ENCODE measurements at regions not wholly inside any gene's neighbourhood (a gene's known extent, or its start where the extent isn't known, plus 50 kb on each side); places are given as distances from the start of the nearest gene placed in this dataset.

- DNase-seq: no peak
- Histone ChIP-seq H3K4me1 (ENCODE audit: insufficient read depth, low read length) (no peaks in the 10 kb centered on the region), H3K27me3 (ENCODE audit: insufficient read depth, low read length, poor library complexity, severe bottlenecking) (no peaks in the 10 kb centered on the region), H3K9me3 (ENCODE audit: low read length) (no peaks in the 10 kb centered on the region), H3K4me3 (ENCODE audit: low read length) (no peak overlapping the region), H3K27ac (ENCODE audit: low read depth, low read length) (no peak overlapping the region), H3K36me3 (ENCODE audit: insufficient read depth, low read length) (no peaks in the 10 kb centered on the region)
- no peaks in the 10 kb centered on the region for H3K36me3 Mint-ChIP-seq
- POLR2A ChIA-PET: no interaction called here
- no peak overlapping the region for H3K4me3 Mint-ChIP-seq
- no peak overlapping the region for H3K27ac Mint-ChIP-seq
- CTCF ChIA-PET: no interaction called here
- H3K9me3 Mint-ChIP-seq: peaks cover 2 to 37% (median 9%) of the 10 kb centered on the region in 5 donors
- H3K4me1 Mint-ChIP-seq: no peaks in the 10 kb centered on the region
- no peaks in the 10 kb centered on the region for H3K27me3 Mint-ChIP-seq
Measured at GRCh38 chr7:80313067-80313626, 178.5 kb downstream of the GNAI1 start.

GRCh38 chr7:80312139-80312661 is 177.6 kb downstream of the GNAI1 start:
- Histone ChIP-seq H3K9me3 (ENCODE audit: low read length) (no peaks in the 10 kb centered on the region), H3K27ac (ENCODE audit: low read depth, low read length) (no peak overlapping the region), H3K36me3 (ENCODE audit: insufficient read depth, low read length) (no peaks in the 10 kb centered on the region), H3K4me3 (ENCODE audit: low read length) (no peak overlapping the region), H3K27me3 (ENCODE audit: insufficient read depth, low read length, poor library complexity, severe bottlenecking) (no peaks in the 10 kb centered on the region), H3K4me1 (ENCODE audit: insufficient read depth, low read length) (no peaks in the 10 kb centered on the region)
- POLR2A ChIA-PET: no interaction called here
- H3K4me1 Mint-ChIP-seq: no peaks in the 10 kb centered on the region
- H3K27me3 Mint-ChIP-seq: no peaks in the 10 kb centered on the region
- H3K27ac Mint-ChIP-seq: no peak overlapping the region
- peaks cover 2 to 31% (median 9%) of the 10 kb centered on the region in 5 donors for H3K9me3 Mint-ChIP-seq
- DNase-seq: peak in 1 of 5 donors; percentile 53
- H3K36me3 Mint-ChIP-seq: no peaks in the 10 kb centered on the region
- peak overlapping the region in 1 of 7 donors; percentile 9 for H3K4me3 Mint-ChIP-seq
- CTCF ChIA-PET: no interaction called here

- POLR2A ChIA-PET: no interaction called here
- CTCF ChIA-PET: no interaction called here
Measured at GRCh38 chr7:80311313-80311712, 176.7 kb downstream of the GNAI1 start.

GRCh38 chr7:80309971-80310549 is 175.4 kb downstream of the GNAI1 start:
- Mint-ChIP-seq H3K36me3 (no peaks in the 10 kb centered on the region), H3K27ac (no peak overlapping the region), H3K4me1 (no peaks in the 10 kb centered on the region), H3K4me3 (no peak overlapping the region), H3K9me3 (peaks cover 2 to 32% (median 12%) of the 10 kb centered on the region in 5 donors), H3K27me3 (no peaks in the 10 kb centered on the region)
- H3K9me3 ChIP-seq (ENCODE audit: low read length): no peaks in the 10 kb centered on the region
- H3K27me3 ChIP-seq (ENCODE audit: insufficient read depth, low read length, poor library complexity, severe bottlenecking): no peaks in the 10 kb centered on the region
- H3K27ac ChIP-seq (ENCODE audit: low read depth, low read length): no peak overlapping the region
- CTCF ChIA-PET: no interaction called here
- peak in 1 of 5 donors; percentile 21 for DNase-seq
- no peaks in the 10 kb centered on the region for H3K4me1 ChIP-seq (ENCODE audit: insufficient read depth, low read length)
- POLR2A ChIA-PET: no interaction called here
- H3K4me3 ChIP-seq (ENCODE audit: low read length): no peak overlapping the region
- H3K36me3 ChIP-seq (ENCODE audit: insufficient read depth, low read length): no peaks in the 10 kb centered on the region

More at GRCh38 chr7:80311313-80311712, 176.7 kb downstream of the GNAI1 start:
- H3K27ac ChIP-seq (ENCODE audit: low read depth, low read length): no peak overlapping the region
- no peaks in the 10 kb centered on the region for H3K4me1 ChIP-seq (ENCODE audit: insufficient read depth, low read length)
- Mint-ChIP-seq H3K9me3 (peaks cover 2 to 27% (median 12%) of the 10 kb centered on the region in 5 donors), H3K27ac (no peak overlapping the region), H3K4me1 (no peaks in the 10 kb centered on the region), H3K36me3 (no peaks in the 10 kb centered on the region), H3K4me3 (no peak overlapping the region), H3K27me3 (no peaks in the 10 kb centered on the region)
- no peaks in the 10 kb centered on the region for H3K27me3 ChIP-seq (ENCODE audit: insufficient read depth, low read length, poor library complexity, severe bottlenecking)
- DNase-seq: no peak
- H3K9me3 ChIP-seq (ENCODE audit: low read length): no peaks in the 10 kb centered on the region
- H3K4me3 ChIP-seq (ENCODE audit: low read length): no peak overlapping the region
- H3K36me3 ChIP-seq (ENCODE audit: insufficient read depth, low read length): no peaks in the 10 kb centered on the region

GRCh38 chr7:80309377-80309776 is 174.7 kb downstream of the GNAI1 start:
- no peaks in the 10 kb centered on the region for H3K9me3 ChIP-seq (ENCODE audit: low read length)
- ChIA-PET POLR2A (no interaction called here), CTCF (no interaction called here)
- Mint-ChIP-seq H3K4me1 (no peaks in the 10 kb centered on the region), H3K4me3 (no peak overlapping the region), H3K27ac (no peak overlapping the region), H3K9me3 (peaks cover 2 to 35% (median 14%) of the 10 kb centered on the region in 5 donors), H3K36me3 (no peaks in the 10 kb centered on the region), H3K27me3 (no peaks in the 10 kb centered on the region)
- no peak for DNase-seq
- no peaks in the 10 kb centered on the region for H3K4me1 ChIP-seq (ENCODE audit: insufficient read depth, low read length)
- H3K4me3 ChIP-seq (ENCODE audit: low read length): no peak overlapping the region
- H3K27me3 ChIP-seq (ENCODE audit: insufficient read depth, low read length, poor library complexity, severe bottlenecking): no peaks in the 10 kb centered on the region
- H3K36me3 ChIP-seq (ENCODE audit: insufficient read depth, low read length): no peaks in the 10 kb centered on the region
- no peak overlapping the region for H3K27ac ChIP-seq (ENCODE audit: low read depth, low read length)

GRCh38 chr7:80307227-80307856 is 172.7 kb downstream of the GNAI1 start:
- Histone ChIP-seq H3K27me3 (ENCODE audit: insufficient read depth, low read length, poor library complexity, severe bottlenecking) (no peaks in the 10 kb centered on the region), H3K4me3 (ENCODE audit: low read length) (no peak overlapping the region), H3K9me3 (ENCODE audit: low read length) (no peaks in the 10 kb centered on the region), H3K27ac (ENCODE audit: low read depth, low read length) (no peak overlapping the region), H3K4me1 (ENCODE audit: insufficient read depth, low read length) (no peaks in the 10 kb centered on the region), H3K36me3 (ENCODE audit: insufficient read depth, low read length) (no peaks in the 10 kb centered on the region)
- peaks cover 0 to 2% (median 0%) of the 10 kb centered on the region in 3 donors for H3K36me3 Mint-ChIP-seq
- H3K27ac Mint-ChIP-seq: no peak overlapping the region
- H3K4me3 Mint-ChIP-seq: no peak overlapping the region
- POLR2A ChIA-PET: no interaction called here
- peaks cover 0 to 35% (median 7%) of the 10 kb centered on the region in 5 donors for H3K9me3 Mint-ChIP-seq
- H3K4me1 Mint-ChIP-seq: no peaks in the 10 kb centered on the region
- CTCF ChIA-PET: no interaction called here
- DNase-seq: no peak
- no peaks in the 10 kb centered on the region for H3K27me3 Mint-ChIP-seq

GRCh38 chr7:80303315-80303714 is 168.7 kb downstream of the GNAI1 start:
- H3K36me3 Mint-ChIP-seq: peaks cover 0 to 2% (median 0%) of the 10 kb centered on the region in 3 donors
- CTCF ChIA-PET: no interaction called here
- H3K27ac Mint-ChIP-seq: no peak overlapping the region
- H3K4me1 Mint-ChIP-seq: no peaks in the 10 kb centered on the region
- no peak overlapping the region for H3K4me3 ChIP-seq (ENCODE audit: low read length)
- no peak for DNase-seq
- H3K9me3 ChIP-seq (ENCODE audit: low read length): no peaks in the 10 kb centered on the region
- no peak overlapping the region for H3K27ac ChIP-seq (ENCODE audit: low read depth, low read length)
- H3K36me3 ChIP-seq (ENCODE audit: insufficient read depth, low read length): no peaks in the 10 kb centered on the region
- no peaks in the 10 kb centered on the region for H3K4me1 ChIP-seq (ENCODE audit: insufficient read depth, low read length)
- peaks cover 0 to 16% (median 9%) of the 10 kb centered on the region in 5 donors for H3K9me3 Mint-ChIP-seq
- no peaks in the 10 kb centered on the region for H3K27me3 ChIP-seq (ENCODE audit: insufficient read depth, low read length, poor library complexity, severe bottlenecking)
- H3K4me3 Mint-ChIP-seq: no peak overlapping the region
- POLR2A ChIA-PET: no interaction called here
- H3K27me3 Mint-ChIP-seq: no peaks in the 10 kb centered on the region

- H3K4me1 Mint-ChIP-seq: no peaks in the 10 kb centered on the region
- ChIA-PET CTCF (no interaction called here), POLR2A (no interaction called here)
- H3K9me3 ChIP-seq (ENCODE audit: low read length): no peaks in the 10 kb centered on the region
- no peaks in the 10 kb centered on the region for H3K27me3 ChIP-seq (ENCODE audit: insufficient read depth, low read length, poor library complexity, severe bottlenecking)
- H3K4me3 Mint-ChIP-seq: no peak overlapping the region
- no peak overlapping the region for H3K27ac ChIP-seq (ENCODE audit: low read depth, low read length)
- no peak overlapping the region for H3K4me3 ChIP-seq (ENCODE audit: low read length)
- H3K27ac Mint-ChIP-seq: no peak overlapping the region
- H3K27me3 Mint-ChIP-seq: no peaks in the 10 kb centered on the region
- no peaks in the 10 kb centered on the region for H3K36me3 ChIP-seq (ENCODE audit: insufficient read depth, low read length)
- H3K9me3 Mint-ChIP-seq: peaks cover 2 to 23% (median 9%) of the 10 kb centered on the region in 5 donors
- H3K36me3 Mint-ChIP-seq: peaks cover 0 to 2% (median 0%) of the 10 kb centered on the region in 3 donors
- DNase-seq: no peak
- H3K4me1 ChIP-seq (ENCODE audit: insufficient read depth, low read length): no peaks in the 10 kb centered on the region
Measured at GRCh38 chr7:80302636-80303035, 168.0 kb downstream of the GNAI1 start.

All from CD8-positive, alpha-beta memory T cell (primary cell).